Glutamatergic neuron (in vitro differentiated cells): ENCODE measurements at regions not wholly inside any gene's neighbourhood (a gene's known extent, or its start where the extent isn't known, plus 50 kb on each side); places are given as distances from the start of the nearest gene placed in this dataset.
A peak's percentile ranks its signal among the peaks of the same experiment; 100 is the strongest.

Source experiments
- DNase-seq: peaks from one replicate; pipeline ENCODE4 v3.0.0; 2022
- H3K27ac Mint-ChIP-seq: one replicate; pipeline ENCODE4 v1.8.0; 2020; ENCODE audit warnings: mild to moderate bottlenecking, mixed read lengths, inconsistent platforms; ENCODE audit not compliant: unreplicated experiment
- H3K27me3 Mint-ChIP-seq: one replicate; pipeline ENCODE4 v1.8.0; 2020; ENCODE audit warnings: mild to moderate bottlenecking, moderate library complexity, mixed read lengths, inconsistent platforms; ENCODE audit not compliant: unreplicated experiment
- H3K36me3 Mint-ChIP-seq: one replicate; pipeline ENCODE4 v1.8.0; 2020; ENCODE audit warnings: mild to moderate bottlenecking, mixed read lengths, inconsistent platforms; ENCODE audit not compliant: unreplicated experiment
- H3K4me1 Mint-ChIP-seq: one replicate; pipeline ENCODE4 v1.8.0; 2020; ENCODE audit warnings: mild to moderate bottlenecking, low read depth, mixed read lengths, inconsistent platforms; ENCODE audit not compliant: unreplicated experiment
- H3K4me3 Mint-ChIP-seq: one replicate; pipeline ENCODE4 v1.8.0; 2020; ENCODE audit warnings: mild to moderate bottlenecking, mixed read lengths, inconsistent platforms; ENCODE audit not compliant: unreplicated experiment
- H3K9me3 Mint-ChIP-seq: one replicate; pipeline ENCODE4 v1.8.0; 2020; ENCODE audit warnings: mild to moderate bottlenecking, moderate library complexity, mixed read lengths, inconsistent platforms; ENCODE audit not compliant: unreplicated experiment
- TF ChIP-seq, protein P1 (sequence below): fragments of 200-600 bp; sonication (generic); IDR thresholded peaks from one replicate; pipeline ENCODE4 v1.5.0; 2021; ENCODE audit not compliant: partially characterized antibody, unreplicated experiment

DNA sequence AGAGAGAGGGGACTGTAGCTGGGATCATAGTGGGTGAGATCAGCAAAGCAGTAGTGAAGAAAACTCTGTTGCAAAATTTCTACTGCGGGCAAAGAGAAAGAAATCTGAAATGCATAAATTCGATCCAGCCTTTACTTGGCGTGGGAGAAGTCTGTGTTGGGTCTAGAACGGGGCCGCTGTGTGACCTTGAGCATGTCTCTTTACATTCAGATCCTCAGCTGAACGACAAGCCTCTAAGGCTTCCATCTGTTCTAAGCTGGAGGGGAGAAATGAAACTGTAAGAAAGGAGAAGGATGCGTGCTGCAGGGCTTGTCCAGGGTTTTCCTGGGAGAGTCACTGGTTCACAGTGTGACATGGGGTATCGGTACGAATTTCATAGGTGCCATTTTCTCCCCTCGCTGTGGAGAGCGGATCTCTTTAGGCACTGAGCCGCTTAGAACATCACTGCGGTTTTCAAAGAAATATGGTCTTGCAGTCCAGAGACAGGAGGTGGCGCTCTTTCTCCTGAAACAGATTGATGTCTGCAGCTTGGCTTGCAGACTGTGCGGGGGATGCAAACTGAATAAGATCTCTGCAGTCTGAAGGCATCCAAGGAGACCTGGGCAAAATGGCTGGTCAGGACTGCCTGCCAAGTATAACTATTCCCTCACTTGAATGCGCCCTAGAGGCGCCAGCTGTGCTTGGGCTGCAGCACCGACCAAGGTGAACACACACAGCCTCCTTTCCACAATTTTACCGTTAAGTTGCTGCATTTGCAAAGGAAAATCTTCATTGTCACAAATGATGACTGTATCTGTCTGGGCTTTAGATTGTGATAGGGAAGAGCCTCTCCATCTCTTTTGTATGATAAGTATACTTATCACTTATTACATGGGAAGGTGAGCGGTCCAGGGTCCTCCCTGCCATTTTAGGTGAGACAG is 104.1 kb downstream of the XCL2 start:
- Mint-ChIP-seq H3K27me3 (peaks cover 1% of the 10 kb centered on the region), H3K4me3 (no peak overlapping the region), H3K36me3 (no peaks in the 10 kb centered on the region), H3K9me3 (peaks cover 4% of the 10 kb centered on the region), H3K27ac (no peak overlapping the region), H3K4me1 (no peaks in the 10 kb centered on the region)
- TF ChIP-seq, protein P1, sequence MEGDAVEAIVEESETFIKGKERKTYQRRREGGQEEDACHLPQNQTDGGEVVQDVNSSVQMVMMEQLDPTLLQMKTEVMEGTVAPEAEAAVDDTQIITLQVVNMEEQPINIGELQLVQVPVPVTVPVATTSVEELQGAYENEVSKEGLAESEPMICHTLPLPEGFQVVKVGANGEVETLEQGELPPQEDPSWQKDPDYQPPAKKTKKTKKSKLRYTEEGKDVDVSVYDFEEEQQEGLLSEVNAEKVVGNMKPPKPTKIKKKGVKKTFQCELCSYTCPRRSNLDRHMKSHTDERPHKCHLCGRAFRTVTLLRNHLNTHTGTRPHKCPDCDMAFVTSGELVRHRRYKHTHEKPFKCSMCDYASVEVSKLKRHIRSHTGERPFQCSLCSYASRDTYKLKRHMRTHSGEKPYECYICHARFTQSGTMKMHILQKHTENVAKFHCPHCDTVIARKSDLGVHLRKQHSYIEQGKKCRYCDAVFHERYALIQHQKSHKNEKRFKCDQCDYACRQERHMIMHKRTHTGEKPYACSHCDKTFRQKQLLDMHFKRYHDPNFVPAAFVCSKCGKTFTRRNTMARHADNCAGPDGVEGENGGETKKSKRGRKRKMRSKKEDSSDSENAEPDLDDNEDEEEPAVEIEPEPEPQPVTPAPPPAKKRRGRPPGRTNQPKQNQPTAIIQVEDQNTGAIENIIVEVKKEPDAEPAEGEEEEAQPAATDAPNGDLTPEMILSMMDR = peak; percentile 71
- DNase-seq = peak; percentile 78

DNA sequence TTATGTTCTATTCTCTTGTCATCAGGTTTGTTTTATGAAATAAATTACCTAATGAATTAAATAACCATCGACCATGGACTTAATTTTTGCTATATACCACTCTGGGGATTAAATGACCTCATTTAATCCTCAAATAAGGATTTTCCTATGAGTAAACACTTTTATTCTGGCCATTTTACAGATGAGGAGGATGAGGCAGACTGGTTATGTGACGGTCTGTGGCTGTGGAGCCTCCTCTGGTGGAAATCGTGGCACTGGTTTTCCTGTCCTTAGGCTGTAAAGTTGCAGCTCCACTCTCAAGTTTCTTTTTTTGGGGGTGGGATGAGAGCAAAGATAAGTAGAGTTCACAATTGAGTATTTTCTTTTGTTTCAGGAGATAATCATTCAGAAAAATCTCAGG is 105.2 kb downstream of the XCL2 start:
- Mint-ChIP-seq H3K4me1 (no peaks in the 10 kb centered on the region), H3K9me3 (peaks cover 6% of the 10 kb centered on the region), H3K27me3 (peaks cover 1% of the 10 kb centered on the region), H3K36me3 (no peaks in the 10 kb centered on the region), H3K4me3 (no peak overlapping the region), H3K27ac (no peak overlapping the region)
- DNase-seq = no peak
- TF ChIP-seq, protein P1 = no peak

DNA sequence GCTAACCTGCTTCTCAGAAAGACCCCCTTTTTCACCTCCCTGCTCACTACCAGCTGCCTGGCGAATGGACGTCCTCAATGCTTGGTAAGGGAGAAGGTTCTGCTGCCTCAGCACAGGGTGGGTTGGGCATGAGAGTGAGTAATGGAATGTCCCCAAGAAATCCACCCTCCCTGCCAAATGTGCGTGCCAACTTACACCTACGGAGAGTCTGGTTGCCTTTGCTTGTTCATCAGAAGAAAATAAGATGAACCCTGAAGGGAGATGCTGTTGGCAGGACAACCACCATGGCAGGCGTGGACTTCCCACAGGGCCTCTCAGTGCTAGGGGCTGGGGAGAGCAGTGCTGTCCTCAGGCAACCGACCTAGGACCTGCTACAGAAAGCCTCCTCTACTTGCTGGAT is 106.0 kb downstream of the XCL2 start:
- peaks cover 4% of the 10 kb centered on the region for H3K9me3 Mint-ChIP-seq
- H3K4me3 Mint-ChIP-seq = no peak overlapping the region
- no peaks in the 10 kb centered on the region for H3K36me3 Mint-ChIP-seq
- TF ChIP-seq, protein P1 = no peak
- DNase-seq = no peak
- H3K27me3 Mint-ChIP-seq = no peaks in the 10 kb centered on the region
- no peaks in the 10 kb centered on the region for H3K4me1 Mint-ChIP-seq
- H3K27ac Mint-ChIP-seq = no peak overlapping the region

DNA sequence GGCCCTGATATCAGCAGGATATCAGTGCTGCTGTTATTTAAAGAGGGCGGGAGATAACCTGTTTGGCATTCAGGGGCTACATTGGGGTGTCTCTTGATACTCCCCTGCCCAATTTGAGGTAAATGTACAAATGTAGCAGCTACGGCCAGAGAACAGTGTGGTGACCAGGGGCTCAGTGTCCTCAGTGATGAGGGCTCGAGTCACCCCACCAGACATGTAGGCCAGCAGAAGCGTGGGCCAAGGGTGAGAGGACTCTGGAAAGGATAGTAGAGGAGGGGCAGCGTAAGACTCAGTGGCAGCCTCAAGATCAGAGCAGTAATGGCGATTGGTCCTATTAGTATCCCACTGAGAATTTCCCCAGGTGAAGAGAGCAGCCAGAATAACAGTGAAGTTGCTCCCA is 108.4 kb downstream of the XCL2 start:
- Mint-ChIP-seq H3K4me1 (no peaks in the 10 kb centered on the region), H3K9me3 (peaks cover 4% of the 10 kb centered on the region), H3K4me3 (no peak overlapping the region), H3K36me3 (no peaks in the 10 kb centered on the region), H3K27ac (no peak overlapping the region), H3K27me3 (no peaks in the 10 kb centered on the region)
- no peak for DNase-seq
- TF ChIP-seq, protein P1 = no peak

DNA sequence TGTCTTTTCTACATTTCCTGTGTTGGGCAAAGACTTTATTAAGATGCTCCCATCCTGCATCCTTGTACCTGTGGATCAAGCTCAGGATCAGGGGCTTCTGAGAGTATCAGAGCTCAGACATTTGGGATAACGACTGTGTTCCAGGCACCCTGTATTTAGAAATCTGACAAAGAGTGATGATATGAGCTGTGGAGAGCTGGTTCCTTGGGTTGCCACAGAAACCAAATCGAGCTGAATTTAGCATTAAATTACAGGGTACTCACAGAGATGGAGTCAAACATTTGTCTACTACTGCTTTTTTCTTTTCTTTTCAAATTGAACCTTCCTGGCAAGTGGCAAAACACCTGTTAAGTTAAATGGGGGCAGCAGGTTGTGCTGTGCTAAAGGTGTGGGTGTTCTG is 110.6 kb downstream of the XCL2 start:
- no peak overlapping the region for H3K4me3 Mint-ChIP-seq
- TF ChIP-seq, protein P1 = no peak
- H3K27me3 Mint-ChIP-seq = no peaks in the 10 kb centered on the region
- H3K27ac Mint-ChIP-seq = no peak overlapping the region
- H3K4me1 Mint-ChIP-seq = no peaks in the 10 kb centered on the region
- DNase-seq = no peak
- H3K9me3 Mint-ChIP-seq = peaks cover 4% of the 10 kb centered on the region
- no peaks in the 10 kb centered on the region for H3K36me3 Mint-ChIP-seq
